DMS153 treated with DMSO at 0.1 percent for 48 hours (cell line): ENCODE measurements at regions not wholly inside any gene's neighbourhood (a gene's known extent, or its start where the extent isn't known, plus 50 kb on each side); places are given as distances from the start of the nearest gene placed in this dataset.

Experiments
- DNase-seq: peaks from one replicate; lab custom pipeline; 2025; ENCODE audit not compliant: unreplicated experiment; lab: John Stamatoyannopoulos, UW

DNA sequence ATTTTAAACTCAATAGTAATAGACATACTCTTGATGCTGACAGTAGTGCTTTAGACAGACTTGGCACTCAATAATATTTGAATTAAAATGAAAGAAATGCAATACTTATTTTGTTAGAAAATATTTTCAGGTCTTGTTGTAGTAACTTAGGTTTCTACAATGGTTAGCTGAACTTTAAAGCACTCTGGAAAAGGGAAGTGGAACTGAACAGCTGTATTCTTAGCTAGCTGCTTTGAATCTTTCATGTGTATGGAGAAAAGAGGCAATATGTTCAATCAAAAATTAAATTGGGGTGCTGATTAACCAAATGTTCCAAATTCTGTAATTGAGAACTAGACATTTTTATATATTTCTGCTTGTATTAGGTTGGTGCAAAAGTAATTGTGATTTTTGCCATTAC, 517.9 kb upstream of the RAG2 start:
- no peak for DNase-seq

DNA sequence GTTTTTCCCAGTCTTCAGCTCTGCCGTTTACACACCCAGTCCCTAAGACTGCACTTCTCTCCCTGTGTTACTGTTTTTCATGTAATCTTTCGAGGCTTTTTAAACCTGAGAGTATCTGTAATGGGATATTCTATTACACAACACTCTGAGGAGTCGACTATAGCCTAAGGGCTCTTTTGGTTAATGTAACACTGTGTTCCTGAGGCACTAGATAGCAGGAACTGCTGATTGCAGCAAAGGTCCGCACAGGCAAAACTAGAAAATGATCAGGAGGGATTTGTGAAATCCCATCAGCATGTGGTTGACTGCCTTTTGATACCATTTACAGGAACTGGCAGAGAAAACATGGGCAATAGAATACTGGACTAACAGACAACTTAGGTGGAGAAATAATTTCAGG, 512.3 kb upstream of the RAG2 start:
- DNase-seq, result no peak

DNA sequence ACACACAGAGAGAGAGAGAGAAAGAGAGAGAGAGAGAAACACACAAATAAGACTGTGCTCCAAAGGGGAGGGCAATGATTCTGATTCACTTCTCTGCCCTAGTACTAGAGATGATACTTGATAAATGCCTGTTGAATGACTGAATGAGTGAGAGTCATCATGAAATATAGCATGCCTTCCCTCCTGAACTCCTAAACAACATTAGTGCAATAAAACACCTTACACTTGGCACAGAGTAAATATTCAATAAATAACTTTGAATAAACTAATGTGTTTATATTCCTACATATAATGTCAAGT, 511.2 kb upstream of the RAG2 start:
- no peak for DNase-seq

DNA sequence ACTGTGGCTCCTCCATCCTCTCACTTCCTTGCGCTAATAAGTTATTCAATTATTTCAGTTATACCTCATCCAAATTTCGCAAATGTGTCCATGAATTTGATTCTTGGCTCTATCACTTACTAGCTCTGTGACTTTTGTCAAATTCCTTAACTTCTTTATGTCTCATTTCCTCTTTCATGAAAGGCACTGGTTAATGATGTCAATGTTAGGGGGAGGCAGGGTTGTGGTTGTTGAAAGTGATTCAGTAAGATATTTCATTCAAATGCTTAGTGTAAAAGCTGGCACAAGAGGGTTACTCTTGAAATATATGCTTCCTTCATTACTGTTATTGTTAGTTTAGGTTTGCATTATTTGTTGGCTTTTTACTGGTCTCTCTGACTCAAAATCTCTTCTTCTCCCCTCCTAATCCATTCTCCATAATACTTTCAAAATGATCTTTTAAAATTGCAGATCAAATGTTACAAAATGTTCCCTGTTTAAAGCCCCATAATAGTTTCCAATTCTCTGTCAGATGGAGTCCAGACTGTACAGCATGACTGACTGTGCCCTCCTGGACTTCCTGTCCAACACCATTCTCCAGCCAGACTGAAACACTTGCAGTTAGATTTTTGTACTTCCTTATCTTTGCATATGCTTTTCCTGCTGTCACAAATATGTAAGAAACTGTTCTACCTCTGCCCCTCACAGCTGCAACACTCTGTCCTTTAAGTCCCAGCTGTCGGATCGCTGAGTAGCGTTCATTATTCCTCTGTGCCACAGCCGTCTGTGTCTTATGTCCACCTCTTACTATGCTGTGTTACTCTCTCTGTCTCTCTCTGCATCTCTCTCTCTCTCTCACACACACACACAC, 510.6 kb upstream of the RAG2 start:
- no peak for DNase-seq

DNA sequence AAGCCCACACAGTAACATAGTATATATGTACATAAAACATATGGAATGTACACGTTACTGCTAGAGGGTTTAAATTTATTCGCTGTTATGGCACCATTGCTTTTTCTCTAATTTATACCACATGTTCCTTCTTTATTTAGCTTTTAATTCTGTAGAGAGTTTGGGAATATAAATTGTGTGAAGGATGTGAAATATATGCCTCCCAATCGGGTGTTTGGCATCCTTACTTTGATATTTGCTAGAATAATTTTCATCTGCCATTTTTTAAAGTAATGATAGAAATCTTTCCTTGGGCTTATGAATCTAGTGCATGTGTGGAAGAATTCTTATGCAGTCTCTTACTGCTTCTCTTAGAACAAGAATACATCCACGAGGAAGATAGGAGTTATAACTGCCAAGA, 509.8 kb upstream of the RAG2 start:
- DNase-seq, result no peak

DNA sequence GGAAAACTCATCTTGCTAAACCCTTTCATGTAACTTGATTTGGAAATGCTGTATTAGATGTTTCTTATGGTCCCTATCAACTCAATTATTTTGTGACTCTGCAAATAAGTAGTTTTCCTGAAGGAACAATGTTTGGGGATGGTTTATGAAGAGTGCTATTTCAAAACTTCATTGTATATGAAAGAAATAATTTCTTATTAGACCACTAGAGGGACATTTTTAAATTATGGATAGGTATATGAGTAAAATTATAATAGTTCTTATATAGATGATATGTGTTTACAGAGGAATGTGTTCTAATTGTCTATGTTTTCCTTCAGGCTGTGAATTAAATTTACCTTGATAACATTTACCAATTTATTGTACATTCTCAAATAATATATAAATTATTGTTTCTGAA, 509.4 kb upstream of the RAG2 start:
- no peak for DNase-seq

DNA sequence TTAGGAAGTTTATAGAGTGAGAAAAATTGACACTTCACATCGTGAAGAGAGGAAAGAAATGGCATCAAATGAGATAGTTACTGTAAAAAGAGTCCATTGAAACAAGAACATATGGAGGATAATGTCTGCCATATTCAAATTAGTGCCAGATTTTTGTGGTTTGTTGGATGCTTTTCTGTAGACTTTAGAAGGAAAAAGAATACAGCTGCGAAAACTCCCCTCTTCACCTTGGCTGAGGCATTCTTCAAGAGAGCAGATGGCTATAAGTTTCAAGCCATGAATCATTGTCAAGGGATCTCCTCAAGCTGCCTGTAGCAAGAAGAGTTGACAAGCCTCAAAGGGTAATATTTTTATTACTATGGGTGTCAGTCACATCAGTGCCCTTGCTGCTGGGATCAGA, 507.4 kb upstream of the RAG2 start:
- DNase-seq, result no peak

DNA sequence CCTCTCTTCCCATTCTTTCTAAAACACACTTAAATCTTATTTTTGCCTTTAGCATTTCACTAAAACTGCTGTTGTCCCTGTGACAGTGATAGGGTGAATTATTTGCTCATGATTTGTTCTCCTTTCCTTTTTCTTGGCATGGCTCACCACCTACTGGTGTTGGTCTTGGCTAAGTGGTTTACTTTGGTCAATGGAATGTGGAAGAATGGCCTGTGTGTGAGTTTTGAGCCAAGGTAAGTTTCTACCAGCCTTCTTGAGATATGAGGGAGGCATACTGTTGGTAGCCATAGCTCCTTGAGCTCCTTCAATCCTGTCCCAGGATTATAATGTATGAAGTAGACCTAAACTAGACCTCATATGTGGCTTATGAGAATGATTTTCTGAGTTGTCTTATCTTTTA, 506.3 kb upstream of the RAG2 start:
- DNase-seq, result no peak

DNA sequence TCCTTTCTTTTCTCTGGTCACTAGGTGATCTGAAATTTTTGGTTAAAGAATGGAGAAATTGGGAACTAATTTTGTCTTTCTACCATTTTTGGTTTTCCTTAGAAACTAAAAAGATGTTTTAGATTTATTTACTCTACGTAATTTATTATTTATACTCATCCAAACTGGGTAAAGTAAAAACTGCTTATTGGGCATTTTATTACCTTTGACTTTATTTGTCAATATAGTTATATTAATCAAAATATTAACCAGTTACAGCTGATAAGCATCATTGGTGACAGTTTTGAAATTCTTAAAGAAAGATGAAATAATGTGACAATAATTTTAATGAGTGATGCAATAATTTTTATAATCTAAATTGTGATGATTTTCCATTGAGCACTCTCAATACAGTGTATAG, 502.0 kb upstream of the RAG2 start:
- no peak for DNase-seq

DNA sequence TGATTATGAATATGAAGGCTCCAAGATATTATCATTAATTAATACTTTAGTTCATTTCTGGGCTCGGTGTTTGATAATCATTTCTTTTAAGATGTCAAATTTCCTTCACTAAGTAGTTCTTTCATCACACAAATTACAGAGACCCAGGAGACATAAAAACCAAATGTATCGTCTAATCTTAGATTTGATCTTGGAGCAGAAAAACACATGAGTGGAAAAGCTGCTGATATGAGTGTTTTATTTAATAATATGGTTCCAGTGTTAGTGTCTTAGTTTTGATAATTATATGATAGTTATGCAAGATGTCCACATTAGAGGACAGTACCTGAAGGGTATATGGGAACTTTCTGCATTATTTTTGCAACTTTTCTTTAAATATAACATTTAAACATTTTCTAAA, 494.5 kb upstream of the RAG2 start:
- no peak for DNase-seq

DNA sequence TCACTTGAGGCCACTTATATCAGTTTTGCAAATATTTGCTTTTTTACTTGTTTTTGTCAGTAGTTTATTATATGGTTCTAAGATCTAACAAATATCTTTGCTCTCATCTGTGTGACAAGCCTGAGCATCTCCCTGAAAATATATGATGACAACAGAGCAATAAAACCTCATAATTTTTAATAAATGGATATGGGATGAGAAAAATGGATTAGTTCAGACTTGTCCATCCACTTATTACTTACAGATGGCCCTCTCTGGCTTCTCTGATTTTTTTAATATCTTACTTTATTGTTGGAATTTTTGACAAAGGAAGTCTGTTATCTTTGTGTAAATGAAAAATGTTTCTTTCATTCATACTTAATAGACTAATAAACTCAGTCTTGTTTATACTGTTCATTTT, 491.4 kb upstream of the RAG2 start:
- no peak for DNase-seq

DNA sequence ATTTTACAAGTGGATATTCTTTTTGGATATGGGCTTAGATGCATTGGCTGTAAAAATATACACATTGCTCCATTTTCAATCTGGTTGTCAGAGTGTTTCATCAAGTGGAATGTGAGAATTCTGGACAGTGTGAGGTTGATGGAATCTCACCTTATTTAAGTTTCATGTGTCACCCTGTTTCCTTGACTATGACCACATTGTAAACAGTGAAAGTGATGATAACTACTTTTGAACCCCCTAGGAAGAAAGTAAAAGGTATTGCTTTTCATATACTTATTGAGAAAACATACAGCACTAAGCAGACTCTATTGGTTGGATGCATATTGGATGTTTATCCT, 490.5 kb upstream of the RAG2 start:
- DNase-seq, result no peak

DNA sequence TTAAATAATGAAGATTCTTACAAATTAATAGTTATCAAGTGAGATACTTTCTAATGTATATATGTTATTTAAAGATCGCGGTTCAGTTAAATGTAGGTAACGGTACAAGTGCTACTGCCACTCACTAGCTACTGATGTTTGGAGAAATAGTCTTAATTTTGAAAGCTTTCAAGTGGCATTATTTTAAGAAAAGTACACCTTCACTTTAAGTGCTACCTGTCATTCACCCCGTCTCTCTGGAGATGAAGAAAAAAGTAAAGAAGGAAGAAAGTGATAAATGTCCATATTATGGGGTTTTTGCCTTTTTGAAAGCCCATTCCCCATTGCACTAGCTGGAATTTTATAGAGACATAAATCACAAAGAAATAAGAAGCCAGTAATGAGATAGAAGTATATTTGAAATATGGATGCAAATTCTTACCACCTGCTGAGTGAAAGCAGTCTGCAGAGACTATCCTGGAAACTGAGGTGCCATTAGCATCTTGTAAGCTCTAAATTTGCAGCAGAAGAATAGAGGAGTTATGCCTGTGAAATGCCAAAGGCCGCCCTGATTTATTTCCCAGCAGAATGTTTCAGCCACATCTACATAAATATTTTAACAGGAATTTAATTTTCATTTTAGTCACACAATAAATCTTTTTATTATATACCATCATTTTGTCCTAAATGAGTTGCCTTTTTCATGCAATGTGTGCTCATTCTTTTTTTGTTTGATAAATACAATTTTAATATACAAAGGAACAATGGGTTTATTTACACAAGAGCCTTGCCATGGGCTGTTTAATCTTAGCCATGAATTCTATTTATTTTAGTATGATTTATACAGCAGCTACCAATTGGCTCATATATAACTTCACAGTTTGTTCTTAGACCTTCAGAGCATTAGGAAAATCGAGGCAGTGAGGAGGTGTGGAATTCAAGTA, 489.9 kb upstream of the RAG2 start:
- no peak for DNase-seq

DNA sequence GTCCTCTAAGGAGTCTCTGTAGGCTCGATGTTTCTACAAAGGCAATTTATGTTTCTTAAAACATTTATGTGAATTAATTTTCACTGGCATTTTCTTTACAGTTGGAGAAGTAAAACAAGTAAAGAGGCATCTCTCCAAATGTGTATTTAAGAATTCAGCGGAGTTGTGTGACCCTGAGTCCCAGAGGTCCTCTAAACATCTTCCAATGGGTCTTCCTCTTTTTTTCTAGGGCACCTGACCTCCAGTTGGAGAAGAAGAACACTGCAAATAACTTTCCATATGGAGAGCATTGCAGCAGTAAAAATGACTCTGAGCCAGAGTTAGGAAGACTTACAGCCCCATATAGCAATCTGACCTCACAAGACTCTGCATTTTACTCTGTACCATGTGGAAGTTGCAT, 480.5 kb upstream of the RAG2 start:
- no peak for DNase-seq

DNA sequence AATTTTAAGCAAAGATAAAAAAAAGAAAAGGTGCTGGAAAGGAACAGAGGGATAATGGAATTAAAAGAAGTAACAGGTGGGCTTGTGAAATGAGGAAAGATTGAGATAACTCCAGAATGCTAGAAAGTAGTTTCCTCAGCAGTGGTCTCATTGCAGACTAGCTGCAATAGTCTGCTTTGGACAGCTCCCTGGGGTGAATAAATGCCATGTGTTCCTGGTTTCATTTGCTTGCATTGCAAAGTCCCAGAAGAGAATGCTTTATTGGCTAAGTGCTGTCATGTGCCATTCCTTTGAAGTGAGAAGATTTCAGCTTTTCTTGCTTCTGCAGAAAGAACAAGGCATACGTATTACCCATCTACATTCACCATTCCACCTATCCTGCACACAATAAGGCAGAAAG, 478.8 kb upstream of the RAG2 start:
- DNase-seq, result no peak

DNA sequence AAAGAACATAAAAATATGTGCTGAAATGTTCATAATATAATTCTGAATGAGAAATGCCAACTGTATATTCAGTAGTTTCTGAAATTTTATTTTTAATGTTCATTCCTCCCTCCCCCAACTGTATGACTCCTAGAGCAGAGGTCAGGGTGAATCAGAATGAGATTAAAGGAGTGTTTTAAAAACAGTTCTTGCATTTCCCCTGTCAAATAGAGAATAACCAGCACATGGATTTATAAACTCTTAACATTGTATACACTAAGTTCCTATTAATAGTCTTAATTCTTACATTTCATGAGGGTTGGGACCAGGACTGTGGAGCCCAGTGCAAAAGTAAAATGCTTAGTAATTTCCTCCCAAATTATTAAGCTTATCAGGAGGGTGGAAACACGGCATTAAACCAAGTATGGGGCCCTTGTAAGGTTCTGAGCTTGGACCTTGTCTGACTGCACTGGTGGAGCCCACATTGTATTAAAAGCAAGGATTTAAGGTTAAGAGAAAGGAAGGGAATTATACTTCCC, 474.6 kb upstream of the RAG2 start:
- DNase-seq, result no peak

DNA sequence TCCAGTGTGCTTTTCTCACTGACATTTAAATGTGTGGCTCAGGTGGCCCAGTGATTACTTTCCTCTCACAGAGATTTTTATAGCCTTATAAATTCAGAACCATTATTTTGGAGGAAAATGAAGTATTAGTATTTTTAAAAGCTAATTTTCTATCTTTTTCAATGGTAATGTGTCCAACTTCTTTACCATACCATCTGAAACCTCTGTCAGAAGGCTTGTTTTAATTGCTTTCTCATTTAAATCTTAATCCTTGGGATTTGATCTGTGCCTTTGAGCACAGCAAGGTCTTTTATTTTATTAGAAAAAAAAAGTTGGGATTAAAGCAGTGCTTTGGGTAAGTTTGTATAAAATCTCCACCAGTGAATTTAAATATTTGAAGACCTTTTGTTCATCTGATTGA, 452.3 kb upstream of the RAG2 start:
- DNase-seq, result no peak

DNA sequence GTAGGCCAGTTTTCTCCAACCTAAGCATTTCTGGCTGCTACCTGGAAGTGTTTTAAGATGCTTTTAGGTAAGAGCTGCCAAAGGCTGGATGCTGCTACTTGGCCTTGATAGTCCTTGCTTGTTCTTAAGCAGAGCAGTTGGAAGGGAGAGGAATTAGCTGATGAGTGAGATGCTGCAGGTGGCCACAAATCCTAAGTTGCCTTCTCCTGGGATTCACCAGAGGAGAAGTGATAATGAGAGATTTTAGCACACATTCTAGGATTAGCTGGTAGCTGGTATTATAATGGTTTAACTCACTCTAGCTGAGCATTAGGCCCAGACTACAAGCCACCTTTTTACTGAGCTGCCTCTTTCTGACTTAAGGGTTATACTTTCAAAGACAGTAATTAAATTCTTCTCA, 442.9 kb upstream of the RAG2 start:
- no peak for DNase-seq

DNA sequence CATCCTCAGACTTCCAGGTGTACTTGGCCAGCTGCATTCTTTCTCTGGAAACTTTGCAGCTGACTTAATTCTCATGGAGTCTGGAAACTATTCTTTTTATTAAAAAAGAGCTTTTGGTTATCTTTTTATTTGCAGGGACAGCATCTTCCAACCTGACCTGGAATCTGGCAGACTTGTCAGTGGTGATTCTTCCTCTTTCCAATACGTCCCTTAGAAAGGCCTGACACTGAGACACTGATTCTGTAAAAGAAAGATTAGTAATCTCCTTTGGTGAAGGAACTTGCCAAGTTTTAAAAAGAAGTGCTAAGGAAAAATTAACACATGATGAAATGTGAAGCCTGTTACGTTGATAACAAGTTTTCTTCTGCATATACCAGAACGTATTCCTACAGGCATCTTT, 440.9 kb upstream of the RAG2 start:
- no peak for DNase-seq

DNA sequence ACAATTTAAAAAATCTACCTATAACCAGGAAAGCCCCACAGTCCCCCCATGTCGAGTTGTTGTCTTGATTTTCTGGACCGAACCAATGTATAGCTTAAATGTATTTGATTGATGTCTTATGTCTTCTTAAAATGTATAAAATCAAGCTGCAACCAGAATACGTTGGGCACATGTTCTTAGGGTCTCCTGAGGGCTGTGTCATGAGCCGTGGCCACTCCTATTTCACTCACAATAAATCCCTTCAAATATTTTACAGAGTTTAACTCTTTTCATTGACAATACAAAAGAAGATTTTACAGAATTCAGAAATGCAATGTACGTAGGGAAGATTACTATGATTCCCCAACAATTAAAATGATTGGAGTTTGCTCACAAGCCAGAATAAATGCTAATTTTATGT, 428.7 kb upstream of the RAG2 start:
- DNase-seq, result no peak

DNA sequence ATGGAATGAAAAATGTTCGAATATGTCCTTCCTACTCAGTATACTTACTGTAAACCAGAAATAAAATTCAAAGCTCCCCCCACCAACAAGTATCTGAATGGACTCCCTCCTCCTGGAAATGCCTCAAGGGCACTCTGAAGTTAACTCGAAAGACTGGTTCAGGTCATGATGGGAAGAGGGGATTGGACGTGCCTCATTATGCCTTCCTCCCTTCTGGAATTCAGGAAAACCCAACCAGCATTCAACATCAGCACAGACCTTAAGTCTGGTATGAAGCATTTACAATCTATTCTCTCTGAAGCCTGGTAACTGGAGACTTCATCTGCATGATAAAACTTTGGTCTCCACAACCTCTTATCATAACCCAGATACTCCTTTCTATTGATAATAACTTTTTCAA, 428.3 kb upstream of the RAG2 start:
- DNase-seq, result no peak

DNA sequence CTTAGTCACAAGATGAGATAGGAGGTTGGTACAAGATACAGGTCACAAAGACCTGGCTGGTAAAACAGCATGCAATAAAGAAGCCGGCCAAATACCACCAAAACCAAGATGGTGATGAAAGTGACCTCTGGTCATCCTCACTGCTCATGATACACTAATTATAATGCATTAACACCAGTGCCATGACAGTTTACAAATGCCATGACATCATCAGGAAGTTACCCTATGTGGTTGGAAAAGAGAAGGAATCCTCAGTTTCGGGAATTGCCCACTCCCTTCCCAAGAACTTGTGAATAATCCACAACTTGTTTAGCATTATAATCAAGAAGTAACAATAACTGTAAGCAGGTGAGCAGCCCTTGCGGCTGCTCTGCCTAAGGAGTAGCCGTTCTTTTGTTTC, 408.5 kb upstream of the RAG2 start:
- no peak for DNase-seq
